ENCODE measurements at regions not wholly inside any gene's neighbourhood (a gene's known extent, or its start where the extent isn't known, plus 50 kb on each side); places are given as distances from the start of the nearest gene placed in this dataset.

- Mint-ChIP-seq H3K4me1 (no peaks in the 10 kb centered on the region), H3K27ac (no peak overlapping the region), H3K4me3 (no peak overlapping the region), H3K9me3 (peaks cover 0 to 19% (median 7%) of the 10 kb centered on the region in 11 donors), H3K36me3 (peaks cover 0 to 7% (median 0%) of the 10 kb centered on the region in 5 donors), H3K27me3 (peaks cover 4 to 59% (median 20%) of the 10 kb centered on the region in 5 donors)
- no peak overlapping the region for H3K27ac ChIP-seq (ENCODE audit: low read depth, low read length)
- ATAC-seq, result no peak
- POLR2A ChIA-PET, result no interaction called here
- intact Hi-C loops (cut with micrococcal nuclease), result no loop called here
- H3K4me3 ChIP-seq (ENCODE audit: low read length), result no peak overlapping the region
- CTCF ChIA-PET, result no interaction called here
- no peak for DNase-seq
- H3K36me3 ChIP-seq (ENCODE audit: control insufficient read depth in 2 of 3, insufficient read depth in 3 of 3, low read length in 3 of 3), result no peaks in the 10 kb centered on the region
- H3K27me3 ChIP-seq (ENCODE audit: control insufficient read depth in 2 of 2, insufficient read depth in 2 of 2, low read length in 2 of 2), result no peaks in the 10 kb centered on the region
- H3K4me1 ChIP-seq (ENCODE audit: control insufficient read depth in 2 of 2, insufficient read depth in 2 of 2, low read length in 2 of 2), result no peaks in the 10 kb centered on the region
- H3K9me3 ChIP-seq (ENCODE audit: control insufficient read depth in 2 of 3, low read length in 3 of 3), result no peaks in the 10 kb centered on the region
Observed at GRCh38 chr22:27568265-27568664, 233.3 kb downstream of the MN1 start.

GRCh38 chr22:27571463-27572277 lies 229.9 kb downstream of the MN1 start:
- intact Hi-C loops (cut with micrococcal nuclease), result no loop called here
- Histone ChIP-seq H3K4me3 (ENCODE audit: low read length) (no peak overlapping the region), H3K9me3 (ENCODE audit: control insufficient read depth in 2 of 3, low read length in 3 of 3) (no peaks in the 10 kb centered on the region), H3K27ac (ENCODE audit: low read depth, low read length) (no peak overlapping the region), H3K27me3 (ENCODE audit: control insufficient read depth in 2 of 2, insufficient read depth in 2 of 2, low read length in 2 of 2) (no peaks in the 10 kb centered on the region), H3K36me3 (ENCODE audit: control insufficient read depth in 2 of 3, insufficient read depth in 3 of 3, low read length in 3 of 3) (no peaks in the 10 kb centered on the region), H3K4me1 (ENCODE audit: control insufficient read depth in 2 of 2, insufficient read depth in 2 of 2, low read length in 2 of 2) (no peaks in the 10 kb centered on the region)
- Mint-ChIP-seq H3K36me3 (peaks cover 0 to 7% (median 0%) of the 10 kb centered on the region in 5 donors), H3K4me1 (no peaks in the 10 kb centered on the region), H3K4me3 (no peak overlapping the region), H3K27me3 (peaks cover 4 to 56% (median 18%) of the 10 kb centered on the region in 5 donors), H3K9me3 (peaks cover 0 to 14% (median 7%) of the 10 kb centered on the region in 11 donors), H3K27ac (no peak overlapping the region)
- DNase-seq, result no peak
- ChIA-PET POLR2A (no interaction called here), CTCF (no interaction called here)
- no peak for ATAC-seq

- ATAC-seq (no peak), DNase-seq (no peak)
- no peaks in the 10 kb centered on the region for H3K4me1 ChIP-seq (ENCODE audit: control insufficient read depth in 2 of 2, insufficient read depth in 2 of 2, low read length in 2 of 2)
- Mint-ChIP-seq H3K27me3 (peaks cover 4 to 53% (median 18%) of the 10 kb centered on the region in 5 donors), H3K4me3 (no peak overlapping the region), H3K4me1 (no peaks in the 10 kb centered on the region), H3K27ac (no peak overlapping the region), H3K9me3 (peaks cover 0 to 11% (median 7%) of the 10 kb centered on the region in 11 donors), H3K36me3 (peaks cover 0 to 7% (median 0%) of the 10 kb centered on the region in 5 donors)
- ChIA-PET POLR2A (no interaction called here), CTCF (no interaction called here)
- no peak overlapping the region for H3K4me3 ChIP-seq (ENCODE audit: low read length)
- no peaks in the 10 kb centered on the region for H3K27me3 ChIP-seq (ENCODE audit: control insufficient read depth in 2 of 2, insufficient read depth in 2 of 2, low read length in 2 of 2)
- H3K36me3 ChIP-seq (ENCODE audit: control insufficient read depth in 2 of 3, insufficient read depth in 3 of 3, low read length in 3 of 3), result no peaks in the 10 kb centered on the region
- no peak overlapping the region for H3K27ac ChIP-seq (ENCODE audit: low read depth, low read length)
- no peaks in the 10 kb centered on the region for H3K9me3 ChIP-seq (ENCODE audit: control insufficient read depth in 2 of 3, low read length in 3 of 3)
- intact Hi-C loops (cut with micrococcal nuclease), result no loop called here
Observed at GRCh38 chr22:27572278-27572666, 229.3 kb downstream of the MN1 start.

GRCh38 chr22:27573280-27574001 lies 228.1 kb downstream of the MN1 start:
- Mint-ChIP-seq H3K4me1 (no peaks in the 10 kb centered on the region), H3K36me3 (peaks cover 0 to 7% (median 0%) of the 10 kb centered on the region in 5 donors), H3K27me3 (peaks cover 4 to 55% (median 18%) of the 10 kb centered on the region in 5 donors), H3K9me3 (peaks cover 0 to 11% (median 7%) of the 10 kb centered on the region in 11 donors), H3K27ac (no peak overlapping the region), H3K4me3 (no peak overlapping the region)
- CTCF ChIA-PET, result no interaction called here
- ATAC-seq, result no peak
- Histone ChIP-seq H3K4me3 (ENCODE audit: low read length) (no peak overlapping the region), H3K4me1 (ENCODE audit: control insufficient read depth in 2 of 2, insufficient read depth in 2 of 2, low read length in 2 of 2) (no peaks in the 10 kb centered on the region), H3K36me3 (ENCODE audit: control insufficient read depth in 2 of 3, insufficient read depth in 3 of 3, low read length in 3 of 3) (no peaks in the 10 kb centered on the region), H3K27ac (ENCODE audit: low read depth, low read length) (no peak overlapping the region), H3K9me3 (ENCODE audit: control insufficient read depth in 2 of 3, low read length in 3 of 3) (no peaks in the 10 kb centered on the region), H3K27me3 (ENCODE audit: control insufficient read depth in 2 of 2, insufficient read depth in 2 of 2, low read length in 2 of 2) (no peaks in the 10 kb centered on the region)
- DNase-seq, result no peak
- intact Hi-C loops (cut with micrococcal nuclease), result no loop called here
- POLR2A ChIA-PET, result no interaction called here

GRCh38 chr22:27574002-27574366 lies 227.6 kb downstream of the MN1 start:
- H3K36me3 Mint-ChIP-seq, result peaks cover 0 to 7% (median 0%) of the 10 kb centered on the region in 5 donors
- peaks cover 4 to 54% (median 18%) of the 10 kb centered on the region in 5 donors for H3K27me3 Mint-ChIP-seq
- DNase-seq, result no peak
- CTCF ChIA-PET, result no interaction called here
- no peak overlapping the region for H3K27ac ChIP-seq (ENCODE audit: low read depth, low read length)
- no peaks in the 10 kb centered on the region for H3K36me3 ChIP-seq (ENCODE audit: control insufficient read depth in 2 of 3, insufficient read depth in 3 of 3, low read length in 3 of 3)
- H3K4me3 Mint-ChIP-seq, result no peak overlapping the region
- ATAC-seq, result no peak
- H3K9me3 ChIP-seq (ENCODE audit: control insufficient read depth in 2 of 3, low read length in 3 of 3), result no peaks in the 10 kb centered on the region
- no peaks in the 10 kb centered on the region for H3K4me1 Mint-ChIP-seq
- H3K9me3 Mint-ChIP-seq, result peaks cover 0 to 11% (median 7%) of the 10 kb centered on the region in 11 donors
- no peaks in the 10 kb centered on the region for H3K4me1 ChIP-seq (ENCODE audit: control insufficient read depth in 2 of 2, insufficient read depth in 2 of 2, low read length in 2 of 2)
- H3K27ac Mint-ChIP-seq, result no peak overlapping the region
- POLR2A ChIA-PET, result no interaction called here
- no peaks in the 10 kb centered on the region for H3K27me3 ChIP-seq (ENCODE audit: control insufficient read depth in 2 of 2, insufficient read depth in 2 of 2, low read length in 2 of 2)
- no peak overlapping the region for H3K4me3 ChIP-seq (ENCODE audit: low read length)
- intact Hi-C loops (cut with micrococcal nuclease), result no loop called here

- Mint-ChIP-seq H3K36me3 (peaks cover 0 to 7% (median 0%) of the 10 kb centered on the region in 5 donors), H3K27ac (no peak overlapping the region), H3K27me3 (peaks cover 4 to 57% (median 18%) of the 10 kb centered on the region in 5 donors), H3K4me3 (no peak overlapping the region), H3K4me1 (no peaks in the 10 kb centered on the region), H3K9me3 (peaks cover 0 to 11% (median 7%) of the 10 kb centered on the region in 11 donors)
- H3K9me3 ChIP-seq (ENCODE audit: control insufficient read depth in 2 of 3, low read length in 3 of 3), result no peaks in the 10 kb centered on the region
- no peak overlapping the region for H3K27ac ChIP-seq (ENCODE audit: low read depth, low read length)
- ATAC-seq, result no peak
- intact Hi-C loops (cut with micrococcal nuclease), result no loop called here
- H3K27me3 ChIP-seq (ENCODE audit: control insufficient read depth in 2 of 2, insufficient read depth in 2 of 2, low read length in 2 of 2), result no peaks in the 10 kb centered on the region
- no peak overlapping the region for H3K4me3 ChIP-seq (ENCODE audit: low read length)
- no peaks in the 10 kb centered on the region for H3K4me1 ChIP-seq (ENCODE audit: control insufficient read depth in 2 of 2, insufficient read depth in 2 of 2, low read length in 2 of 2)
- no peaks in the 10 kb centered on the region for H3K36me3 ChIP-seq (ENCODE audit: control insufficient read depth in 2 of 3, insufficient read depth in 3 of 3, low read length in 3 of 3)
- CTCF ChIA-PET, result no interaction called here
- POLR2A ChIA-PET, result no interaction called here
- DNase-seq, result no peak
Observed at GRCh38 chr22:27574651-27575050, 226.9 kb downstream of the MN1 start.

Data from naive thymus-derived CD4-positive, alpha-beta T cell (primary cell).